ENCODE measurements at regions not wholly inside any gene's neighbourhood (a gene's known extent, or its start where the extent isn't known, plus 50 kb on each side); places are given as distances from the start of the nearest gene placed in this dataset.
"Not testable (repeated sequence)": the region's sequence is repeated elsewhere in the genome, so short reads cannot be mapped to it uniquely, and the experiment has no call there.

DNA sequence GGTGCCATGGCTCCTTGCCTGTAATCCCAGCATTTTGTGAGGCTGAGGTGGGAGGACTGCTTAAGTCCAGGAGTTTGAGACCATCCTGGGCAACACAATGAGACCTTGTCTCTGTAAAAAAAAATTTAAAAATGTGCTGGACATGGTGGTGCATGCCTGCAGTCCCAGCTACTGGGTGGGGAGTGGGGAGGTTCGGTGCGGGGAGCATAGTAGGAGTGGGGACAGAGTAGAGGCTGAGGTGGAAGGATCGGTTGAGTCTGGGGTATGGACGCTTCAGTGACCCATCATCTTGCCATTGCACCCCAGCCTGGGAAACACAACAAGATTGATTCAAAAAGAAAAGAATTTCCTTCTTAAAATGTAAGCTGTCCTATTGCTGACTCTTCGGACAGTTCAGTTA is 1490.0 kb upstream of the GBE1 start:
- no peak for DNase-seq

DNA sequence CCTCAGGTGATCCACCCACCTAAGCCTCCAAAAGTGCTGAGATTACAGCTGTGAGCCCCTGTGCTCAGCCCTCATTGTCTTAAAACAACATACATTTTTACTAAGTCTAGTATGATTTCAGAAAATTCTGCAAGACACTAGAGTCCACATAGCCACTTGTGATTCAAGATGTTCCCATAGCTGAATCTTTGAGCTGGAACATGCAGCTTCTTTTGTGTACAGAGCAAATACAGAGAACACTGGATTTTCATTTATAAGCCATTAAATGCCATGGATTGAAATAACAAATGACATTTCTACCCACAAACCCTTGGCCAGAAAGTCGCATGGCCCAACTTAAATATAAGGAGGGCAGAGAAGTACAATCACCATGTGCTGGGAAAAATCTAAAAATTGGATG is 1489.2 kb upstream of the GBE1 start:
- DNase-seq = no peak

DNA sequence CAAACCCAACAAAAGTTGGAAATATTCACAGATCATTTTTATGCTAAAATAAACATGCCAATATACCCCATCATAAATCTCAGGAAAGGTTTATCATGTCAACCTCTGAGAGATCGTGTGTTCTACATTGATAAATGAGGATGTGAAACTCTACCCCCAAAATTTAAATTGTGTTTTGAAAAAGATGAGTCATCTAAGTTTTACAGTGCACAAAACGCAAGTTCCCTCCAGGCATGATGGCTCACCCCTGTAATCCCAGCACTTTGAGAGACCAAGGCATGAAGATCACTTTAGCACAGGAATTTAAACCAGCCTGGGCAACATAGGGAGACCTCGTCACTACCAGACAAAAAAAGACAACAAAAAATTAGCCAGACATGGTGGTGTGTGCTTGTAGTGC is 1487.0 kb upstream of the GBE1 start:
- no peak for DNase-seq

DNA sequence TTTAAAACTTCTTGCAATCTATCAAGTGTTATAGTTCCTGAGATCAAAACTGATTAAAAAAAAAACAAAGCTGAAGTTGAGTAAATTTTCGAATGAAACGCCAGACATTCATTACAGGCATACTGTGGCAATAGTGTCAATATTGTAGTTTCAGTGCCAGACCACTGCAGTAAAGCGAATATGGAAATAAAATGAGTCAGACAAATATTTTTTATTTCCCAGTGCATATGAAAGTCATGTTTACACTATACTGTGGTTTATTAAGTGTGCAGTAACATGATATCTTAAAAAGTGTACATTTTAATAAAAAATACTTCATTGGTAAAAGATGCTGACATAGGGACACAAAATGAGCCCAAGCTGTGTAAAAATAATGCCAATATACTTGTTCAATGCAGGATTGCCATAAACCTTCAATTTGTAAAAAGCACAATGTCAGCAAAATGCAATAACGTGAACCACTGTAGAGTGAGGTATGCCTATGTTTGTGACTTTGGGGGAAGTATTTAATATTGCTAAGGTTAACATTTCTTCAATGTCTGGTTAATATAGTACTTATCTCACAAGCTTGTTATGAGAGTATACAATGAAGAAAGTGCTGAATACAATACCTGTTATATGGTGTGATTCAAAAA is 1473.9 kb upstream of the GBE1 start:
- DNase-seq = no peak

GRCh38 chr3:83233715-83234114 is 1472.3 kb upstream of the GBE1 start:
- no peak for DNase-seq

DNA sequence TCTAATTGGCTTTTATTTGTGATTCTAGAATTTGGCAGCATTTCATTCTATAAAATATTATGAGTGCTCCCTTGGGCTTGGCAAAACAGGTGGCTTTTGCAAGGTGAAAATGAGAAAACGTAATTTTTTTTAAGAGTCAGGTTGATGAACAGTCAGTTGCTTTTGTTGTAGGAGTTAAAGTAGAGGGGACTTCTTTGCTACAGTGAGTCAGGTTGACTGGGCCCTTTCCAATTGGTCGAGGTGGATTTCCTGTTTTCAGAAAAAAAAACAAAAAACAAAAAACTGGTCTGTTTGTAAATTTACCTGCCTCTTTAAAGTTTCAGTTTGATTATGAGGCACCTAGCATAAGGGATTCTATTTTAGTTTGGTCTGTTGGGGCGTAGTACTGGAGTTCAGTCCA is 1469.4 kb upstream of the GBE1 start:
- no peak for DNase-seq

DNA sequence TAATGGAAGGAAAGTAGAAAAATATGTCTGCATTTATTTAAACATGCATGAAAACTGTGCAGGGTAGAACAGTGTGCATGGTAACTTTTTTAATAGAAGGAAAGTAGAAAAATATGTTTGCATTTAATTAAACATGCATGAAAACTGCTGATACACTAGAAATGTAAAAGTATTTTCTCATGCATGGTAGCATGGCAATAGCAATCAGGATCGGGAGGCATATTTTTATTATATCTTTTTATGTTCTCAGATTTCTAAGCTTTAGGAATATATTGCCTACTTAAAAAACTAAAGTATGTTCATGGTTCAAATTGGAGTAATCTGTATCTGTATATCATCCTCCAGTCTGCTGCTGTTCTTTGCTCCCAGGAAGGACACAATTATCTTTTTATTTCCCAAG is 1468.9 kb upstream of the GBE1 start:
- no peak for DNase-seq

GRCh38 chr3:83226751-83227150 is 1465.3 kb upstream of the GBE1 start:
- DNase-seq = no peak

- DNase-seq = no peak
Observed at GRCh38 chr3:83224101-83224868, 1462.8 kb upstream of the GBE1 start.

DNA sequence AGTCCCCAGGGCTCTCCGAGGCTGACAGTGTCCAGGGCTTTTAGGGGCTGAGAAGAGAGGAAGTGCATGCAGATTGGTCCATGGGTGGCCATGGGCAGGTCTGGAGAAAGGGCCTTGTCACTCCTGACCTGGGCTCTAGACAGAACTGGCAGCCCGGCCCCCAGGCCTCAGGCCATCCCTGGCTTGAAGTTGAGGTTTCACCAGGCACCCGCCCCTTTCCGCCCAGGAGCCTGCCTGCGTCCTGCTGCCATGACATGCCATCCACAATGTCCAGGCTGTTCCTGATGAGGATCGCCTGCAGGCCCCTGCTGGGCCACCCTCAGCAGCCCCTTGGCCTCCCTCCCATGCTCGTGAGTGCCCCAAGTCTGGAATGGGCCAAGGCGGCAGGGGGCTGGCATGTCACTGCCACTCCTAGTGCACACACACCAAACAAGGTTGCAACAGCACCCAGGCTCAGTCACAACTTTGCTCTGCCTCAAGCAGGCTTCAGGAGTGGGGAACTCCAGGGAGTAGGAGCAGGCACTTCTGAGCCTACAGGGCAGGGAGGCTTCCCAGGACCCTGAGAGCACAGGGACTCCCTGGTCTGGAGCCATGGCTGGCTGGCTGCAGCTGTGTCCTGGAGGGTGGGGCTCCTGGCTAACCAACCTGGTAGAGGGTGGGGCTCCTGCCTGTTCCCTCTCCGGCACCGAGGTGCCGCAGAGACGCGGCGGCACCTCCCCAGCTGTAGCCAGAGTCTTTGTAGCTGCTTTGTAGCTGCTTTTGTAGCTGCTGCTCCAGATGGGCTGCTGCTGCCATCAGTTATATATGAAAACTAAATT is 1457.1 kb upstream of the GBE1 start:
- DNase-seq = no peak

GRCh38 chr3:83217595-83218118 is 1456.2 kb upstream of the GBE1 start:
- DNase-seq = not testable (repeated sequence)

- no peak for DNase-seq
Observed at GRCh38 chr3:83216919-83217594, 1455.6 kb upstream of the GBE1 start.

GRCh38 chr3:83195243-83195642 is 1433.8 kb upstream of the GBE1 start:
- DNase-seq = no peak

DNA sequence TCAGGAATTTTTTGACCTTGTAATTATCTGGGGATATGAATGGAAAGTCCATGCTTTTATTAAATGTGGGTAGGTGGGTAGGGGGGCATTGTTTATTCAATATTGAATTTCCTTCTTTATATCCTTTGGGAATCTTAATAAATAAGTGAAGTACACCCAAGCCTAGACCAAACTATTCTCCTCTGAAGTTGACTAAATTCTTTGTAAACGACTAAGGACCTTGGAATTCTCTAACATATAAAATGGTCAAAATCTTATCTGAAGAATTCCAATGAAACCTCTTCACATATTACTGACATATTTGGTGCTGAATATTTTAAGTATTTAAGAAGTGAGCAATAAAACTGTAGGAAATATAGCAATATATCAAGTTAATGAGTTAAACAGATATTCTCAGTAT is 1432.1 kb upstream of the GBE1 start:
- no peak for DNase-seq

- no peak for DNase-seq
Observed at GRCh38 chr3:83189634-83190033, 1428.2 kb upstream of the GBE1 start.

DNA sequence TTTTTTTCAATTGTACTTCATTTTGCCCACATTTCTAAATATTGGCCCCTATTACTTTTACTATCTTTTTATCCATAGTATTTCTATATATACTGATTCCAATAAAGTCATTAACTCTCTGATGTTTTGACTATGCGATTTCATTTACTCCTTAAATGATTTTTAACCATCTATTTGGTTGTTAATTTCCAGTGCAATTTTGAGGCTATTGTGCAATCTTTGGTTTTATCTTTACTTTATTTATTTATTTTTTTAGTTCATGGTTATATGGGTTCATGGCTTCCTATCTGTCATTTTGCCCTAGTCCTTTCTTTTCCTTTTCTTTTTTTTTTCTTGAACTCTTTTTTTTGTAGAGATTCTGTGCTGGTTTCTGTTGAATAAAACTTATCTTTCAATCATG is 1408.0 kb upstream of the GBE1 start:
- DNase-seq = no peak

DNA sequence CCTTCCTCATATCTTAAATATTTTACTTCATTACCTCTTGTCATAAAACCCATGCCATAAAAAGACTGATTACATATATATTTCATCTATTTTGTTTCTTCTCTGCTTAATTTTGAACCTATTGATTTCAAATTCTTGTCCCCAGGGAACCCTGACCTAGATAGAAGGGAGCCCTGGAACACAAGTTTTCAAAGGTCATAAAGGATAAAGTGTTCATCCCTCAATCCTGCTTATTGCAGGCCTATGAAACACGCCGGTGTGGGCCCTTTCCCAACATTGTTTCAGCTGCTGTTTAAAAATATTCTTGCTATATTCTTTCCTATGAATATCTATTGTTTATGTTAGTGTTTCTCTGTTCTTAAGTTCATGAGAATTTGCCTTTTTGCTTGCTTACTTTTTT is 1389.5 kb upstream of the GBE1 start:
- DNase-seq = no peak

- DNase-seq = no peak
Observed at GRCh38 chr3:83140983-83141382, 1379.5 kb upstream of the GBE1 start.

DNA sequence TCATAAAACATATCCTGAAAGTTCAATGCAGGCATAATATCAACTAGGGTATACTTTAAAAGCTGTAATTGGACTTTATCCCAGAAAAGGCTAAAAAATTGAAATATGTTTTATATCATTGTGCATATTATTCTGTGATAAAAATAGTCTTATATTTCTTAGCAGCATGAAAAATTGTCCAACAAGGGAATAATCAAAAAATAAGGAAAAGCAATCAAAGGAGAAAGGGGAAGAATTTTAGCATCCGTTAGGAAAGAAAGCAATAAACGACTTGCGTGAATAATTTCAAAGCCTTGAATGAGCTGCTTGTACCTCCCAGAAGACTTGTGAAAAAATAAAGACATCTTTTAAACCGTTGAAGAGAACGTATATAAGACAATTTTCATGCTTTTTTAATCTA is 1369.8 kb upstream of the GBE1 start:
- DNase-seq = no peak

- DNase-seq = no peak
Observed at GRCh38 chr3:83122774-83123350, 1361.4 kb upstream of the GBE1 start.

- no peak for DNase-seq
Observed at GRCh38 chr3:83093222-83093572, 1331.8 kb upstream of the GBE1 start.

Measured in right lung (tissue), 2 donors.